HL-60 (cell line): ENCODE measurements at regions not wholly inside any gene's neighbourhood (a gene's known extent, or its start where the extent isn't known, plus 50 kb on each side); places are given as distances from the start of the nearest gene placed in this dataset.
"Not testable (repeated sequence)": the region's sequence is repeated elsewhere in the genome, so short reads cannot be mapped to it uniquely, and the experiment has no call there.

Source experiments
- POLR2AphosphoS5 ChIP-seq: IDR thresholded peaks from 2 replicates; pipeline ENCODE4 v1.6.1; 2012; ENCODE audit warnings: low read depth
- TF ChIP-seq, protein P1 (sequence below): IDR thresholded peaks from one replicate; pipeline ENCODE4 v1.5.1; 2011; ENCODE audit warnings: low read length, control low read depth, inconsistent platforms; ENCODE audit not compliant: insufficient read depth
- TF ChIP-seq, protein P2 (sequence below): IDR thresholded peaks from 2 replicates; pipeline ENCODE4 v1.6.1; 2012; ENCODE audit warnings: low read depth; ENCODE audit not compliant: insufficient replicate concordance

DNA sequence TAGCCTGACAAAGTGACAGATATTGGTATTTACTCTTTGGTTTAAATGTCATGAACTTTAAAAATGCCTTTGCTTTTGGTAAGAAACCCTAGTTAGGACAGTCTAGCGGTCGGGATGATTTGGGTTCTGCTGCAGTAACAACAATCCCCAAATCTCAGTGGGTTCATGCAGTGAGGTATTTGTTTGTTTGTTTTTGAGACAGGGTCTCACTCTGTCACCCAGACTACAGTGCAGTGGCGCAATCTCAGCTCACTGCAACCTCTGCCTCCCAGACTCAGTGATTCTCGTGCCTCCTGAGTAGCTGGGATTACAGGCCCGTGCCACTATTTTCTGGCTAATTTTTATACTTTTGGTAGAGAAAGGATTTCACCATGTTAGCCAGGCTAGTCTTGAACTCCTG, 65.2 kb upstream of the EEF2KMT start:
- TF ChIP-seq, protein P1, sequence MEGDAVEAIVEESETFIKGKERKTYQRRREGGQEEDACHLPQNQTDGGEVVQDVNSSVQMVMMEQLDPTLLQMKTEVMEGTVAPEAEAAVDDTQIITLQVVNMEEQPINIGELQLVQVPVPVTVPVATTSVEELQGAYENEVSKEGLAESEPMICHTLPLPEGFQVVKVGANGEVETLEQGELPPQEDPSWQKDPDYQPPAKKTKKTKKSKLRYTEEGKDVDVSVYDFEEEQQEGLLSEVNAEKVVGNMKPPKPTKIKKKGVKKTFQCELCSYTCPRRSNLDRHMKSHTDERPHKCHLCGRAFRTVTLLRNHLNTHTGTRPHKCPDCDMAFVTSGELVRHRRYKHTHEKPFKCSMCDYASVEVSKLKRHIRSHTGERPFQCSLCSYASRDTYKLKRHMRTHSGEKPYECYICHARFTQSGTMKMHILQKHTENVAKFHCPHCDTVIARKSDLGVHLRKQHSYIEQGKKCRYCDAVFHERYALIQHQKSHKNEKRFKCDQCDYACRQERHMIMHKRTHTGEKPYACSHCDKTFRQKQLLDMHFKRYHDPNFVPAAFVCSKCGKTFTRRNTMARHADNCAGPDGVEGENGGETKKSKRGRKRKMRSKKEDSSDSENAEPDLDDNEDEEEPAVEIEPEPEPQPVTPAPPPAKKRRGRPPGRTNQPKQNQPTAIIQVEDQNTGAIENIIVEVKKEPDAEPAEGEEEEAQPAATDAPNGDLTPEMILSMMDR = not testable (repeated sequence)
- TF ChIP-seq POLR2AphosphoS5 = not testable (repeated sequence)
- TF ChIP-seq, protein P2, sequence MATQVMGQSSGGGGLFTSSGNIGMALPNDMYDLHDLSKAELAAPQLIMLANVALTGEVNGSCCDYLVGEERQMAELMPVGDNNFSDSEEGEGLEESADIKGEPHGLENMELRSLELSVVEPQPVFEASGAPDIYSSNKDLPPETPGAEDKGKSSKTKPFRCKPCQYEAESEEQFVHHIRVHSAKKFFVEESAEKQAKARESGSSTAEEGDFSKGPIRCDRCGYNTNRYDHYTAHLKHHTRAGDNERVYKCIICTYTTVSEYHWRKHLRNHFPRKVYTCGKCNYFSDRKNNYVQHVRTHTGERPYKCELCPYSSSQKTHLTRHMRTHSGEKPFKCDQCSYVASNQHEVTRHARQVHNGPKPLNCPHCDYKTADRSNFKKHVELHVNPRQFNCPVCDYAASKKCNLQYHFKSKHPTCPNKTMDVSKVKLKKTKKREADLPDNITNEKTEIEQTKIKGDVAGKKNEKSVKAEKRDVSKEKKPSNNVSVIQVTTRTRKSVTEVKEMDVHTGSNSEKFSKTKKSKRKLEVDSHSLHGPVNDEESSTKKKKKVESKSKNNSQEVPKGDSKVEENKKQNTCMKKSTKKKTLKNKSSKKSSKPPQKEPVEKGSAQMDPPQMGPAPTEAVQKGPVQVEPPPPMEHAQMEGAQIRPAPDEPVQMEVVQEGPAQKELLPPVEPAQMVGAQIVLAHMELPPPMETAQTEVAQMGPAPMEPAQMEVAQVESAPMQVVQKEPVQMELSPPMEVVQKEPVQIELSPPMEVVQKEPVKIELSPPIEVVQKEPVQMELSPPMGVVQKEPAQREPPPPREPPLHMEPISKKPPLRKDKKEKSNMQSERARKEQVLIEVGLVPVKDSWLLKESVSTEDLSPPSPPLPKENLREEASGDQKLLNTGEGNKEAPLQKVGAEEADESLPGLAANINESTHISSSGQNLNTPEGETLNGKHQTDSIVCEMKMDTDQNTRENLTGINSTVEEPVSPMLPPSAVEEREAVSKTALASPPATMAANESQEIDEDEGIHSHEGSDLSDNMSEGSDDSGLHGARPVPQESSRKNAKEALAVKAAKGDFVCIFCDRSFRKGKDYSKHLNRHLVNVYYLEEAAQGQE = not testable (repeated sequence)
